SK-N-SH treated with all-trans-retinoic acid at 6 μM for 48 hours (cell line): ENCODE measurements at regions not wholly inside any gene's neighbourhood (a gene's known extent, or its start where the extent isn't known, plus 50 kb on each side); places are given as distances from the start of the nearest gene placed in this dataset.

ENCODE experiments used
- ATAC-seq: fragments of 200-7000 bp; cut with Tn5 transposase; 3 replicates; pipeline ENCODE4 v1.9.1; 2020; ENCODE audit warnings: mild to moderate bottlenecking, moderate library complexity
- ARNTL ChIP-seq: fragments of 450-650 bp; formaldehyde crosslinking; IDR thresholded peaks from 2 replicates; pipeline ENCODE4 v1.5.0; 2020; ENCODE audit warnings: low read depth, mild to moderate bottlenecking, moderate library complexity, borderline replicate concordance
- CSDC2 ChIP-seq: fragments of 250-450 bp; sonication (Bioruptor Pico); IDR thresholded peaks from 2 replicates; pipeline ENCODE4 v1.5.0; 2020; ENCODE audit warnings: mild to moderate bottlenecking, moderate library complexity
- CSRNP3 ChIP-seq: fragments of 250-450 bp; sonication (Bioruptor Pico); IDR thresholded peaks from 2 replicates; pipeline ENCODE4 v1.5.1; 2021; ENCODE audit warnings: mild to moderate bottlenecking, moderate library complexity
- GLIS3 ChIP-seq: fragments of 250-450 bp; sonication (Bioruptor Pico); IDR thresholded peaks from 2 replicates; pipeline ENCODE4 v1.5.0; 2020; ENCODE audit warnings: mild to moderate bottlenecking, moderate library complexity
- ISL1 ChIP-seq: fragments of 250-450 bp; sonication (Bioruptor Pico); IDR thresholded peaks from 2 replicates; pipeline ENCODE4 v2.1.2; 2022; ENCODE audit warnings: mild to moderate bottlenecking, moderate library complexity
- OSR1 ChIP-seq: fragments of 250-450 bp; sonication (Bioruptor Pico); IDR thresholded peaks from 2 replicates; pipeline ENCODE4 v1.8.0; 2022; ENCODE audit warnings: moderate library complexity, mild to moderate bottlenecking, inconsistent platforms
- PPARA ChIP-seq: fragments of 250-450 bp; sonication (Bioruptor Pico); IDR thresholded peaks from 2 replicates; pipeline ENCODE4 v1.5.0; 2020; ENCODE audit warnings: mild to moderate bottlenecking, borderline replicate concordance
- RARB ChIP-seq: fragments of 250-450 bp; sonication (Bioruptor Pico); IDR thresholded peaks from 2 replicates; pipeline ENCODE4 v1.8.0; 2021; ENCODE audit warnings: mild to moderate bottlenecking, moderate library complexity
- SNAI2 ChIP-seq: fragments of 250-450 bp; sonication (Bioruptor Pico); IDR thresholded peaks from 2 replicates; pipeline ENCODE4 v1.5.0; 2020; ENCODE audit warnings: mild to moderate bottlenecking, moderate library complexity
- TCF4 ChIP-seq: fragments of 250-450 bp; sonication (Bioruptor Pico); IDR thresholded peaks from 2 replicates; pipeline ENCODE4 v1.8.0; 2021; ENCODE audit warnings: mild to moderate bottlenecking, moderate library complexity, borderline replicate concordance
- TOX ChIP-seq: fragments of 250-450 bp; sonication (Bioruptor Pico); IDR thresholded peaks from 2 replicates; pipeline ENCODE4 v1.8.0; 2021; ENCODE audit warnings: mild to moderate bottlenecking, moderate library complexity, borderline replicate concordance
- TSHZ2 ChIP-seq: fragments of 250-450 bp; sonication (Bioruptor Pico); IDR thresholded peaks from 2 replicates; pipeline ENCODE4 v1.5.0; 2020; ENCODE audit warnings: mild to moderate bottlenecking, moderate library complexity
- ZC3H10 ChIP-seq: fragments of 250-450 bp; sonication (Bioruptor Pico); IDR thresholded peaks from 2 replicates; pipeline ENCODE4 v1.5.1; 2021; ENCODE audit warnings: mild to moderate bottlenecking, moderate library complexity
- ZFP30 ChIP-seq: fragments of 450-650 bp; formaldehyde crosslinking; IDR thresholded peaks from 2 replicates; pipeline ENCODE4 v1.5.0; 2022; ENCODE audit warnings: mild to moderate bottlenecking, moderate library complexity
- ZNF565 ChIP-seq: fragments of 450-650 bp; formaldehyde crosslinking; conservative IDR thresholded peaks from 2 replicates; pipeline ENCODE4 v1.5.0; 2020; ENCODE audit warnings: low read depth, mild to moderate bottlenecking, moderate library complexity
- ZNF70 ChIP-seq: fragments of 450-650 bp; formaldehyde crosslinking; IDR thresholded peaks from 2 replicates; pipeline ENCODE4 v1.5.0; 2020; ENCODE audit warnings: mild to moderate bottlenecking, moderate library complexity
- ZNF8 ChIP-seq: fragments of 450-650 bp; formaldehyde crosslinking; IDR thresholded peaks from 2 replicates; pipeline ENCODE4 v1.5.0; 2020; ENCODE audit warnings: mild to moderate bottlenecking, moderate library complexity
- TF ChIP-seq, protein P1 (sequence below): fragments of 250-450 bp; sonication (Bioruptor Pico); IDR thresholded peaks from 2 replicates; pipeline ENCODE4 v1.8.0; 2020; ENCODE audit warnings: mild to moderate bottlenecking, moderate library complexity, borderline replicate concordance
- TF ChIP-seq, protein P2 (sequence below): fragments of 250-450 bp; sonication (Bioruptor Pico); IDR thresholded peaks from 2 replicates; pipeline ENCODE4 v1.5.1; 2020; ENCODE audit warnings: low read depth, mild to moderate bottlenecking, moderate library complexity

GRCh38 chr13:80605011-80605410 is 264.1 kb upstream of the SPRY2 start:
- no peak for TF ChIP-seq OSR1 (CRISPR knock-in tag)
- TF ChIP-seq SNAI2: no peak
- no peak for TF ChIP-seq TSHZ2
- TF ChIP-seq ISL1 (CRISPR knock-in tag): no peak
- no peak for TF ChIP-seq ZNF70 (CRISPR knock-in tag)
- TF ChIP-seq ARNTL (CRISPR knock-in tag): no peak
- no peak for TF ChIP-seq GLIS3 (CRISPR knock-in tag)
- TF ChIP-seq RARB (CRISPR knock-in tag): no peak
- TF ChIP-seq, protein P1, sequence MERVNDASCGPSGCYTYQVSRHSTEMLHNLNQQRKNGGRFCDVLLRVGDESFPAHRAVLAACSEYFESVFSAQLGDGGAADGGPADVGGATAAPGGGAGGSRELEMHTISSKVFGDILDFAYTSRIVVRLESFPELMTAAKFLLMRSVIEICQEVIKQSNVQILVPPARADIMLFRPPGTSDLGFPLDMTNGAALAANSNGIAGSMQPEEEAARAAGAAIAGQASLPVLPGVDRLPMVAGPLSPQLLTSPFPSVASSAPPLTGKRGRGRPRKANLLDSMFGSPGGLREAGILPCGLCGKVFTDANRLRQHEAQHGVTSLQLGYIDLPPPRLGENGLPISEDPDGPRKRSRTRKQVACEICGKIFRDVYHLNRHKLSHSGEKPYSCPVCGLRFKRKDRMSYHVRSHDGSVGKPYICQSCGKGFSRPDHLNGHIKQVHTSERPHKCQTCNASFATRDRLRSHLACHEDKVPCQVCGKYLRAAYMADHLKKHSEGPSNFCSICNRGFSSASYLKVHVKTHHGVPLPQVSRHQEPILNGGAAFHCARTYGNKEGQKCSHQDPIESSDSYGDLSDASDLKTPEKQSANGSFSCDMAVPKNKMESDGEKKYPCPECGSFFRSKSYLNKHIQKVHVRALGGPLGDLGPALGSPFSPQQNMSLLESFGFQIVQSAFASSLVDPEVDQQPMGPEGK (CRISPR knock-in tag): no peak
- no peak for TF ChIP-seq CSDC2 (CRISPR knock-in tag)
- TF ChIP-seq, protein P2, sequence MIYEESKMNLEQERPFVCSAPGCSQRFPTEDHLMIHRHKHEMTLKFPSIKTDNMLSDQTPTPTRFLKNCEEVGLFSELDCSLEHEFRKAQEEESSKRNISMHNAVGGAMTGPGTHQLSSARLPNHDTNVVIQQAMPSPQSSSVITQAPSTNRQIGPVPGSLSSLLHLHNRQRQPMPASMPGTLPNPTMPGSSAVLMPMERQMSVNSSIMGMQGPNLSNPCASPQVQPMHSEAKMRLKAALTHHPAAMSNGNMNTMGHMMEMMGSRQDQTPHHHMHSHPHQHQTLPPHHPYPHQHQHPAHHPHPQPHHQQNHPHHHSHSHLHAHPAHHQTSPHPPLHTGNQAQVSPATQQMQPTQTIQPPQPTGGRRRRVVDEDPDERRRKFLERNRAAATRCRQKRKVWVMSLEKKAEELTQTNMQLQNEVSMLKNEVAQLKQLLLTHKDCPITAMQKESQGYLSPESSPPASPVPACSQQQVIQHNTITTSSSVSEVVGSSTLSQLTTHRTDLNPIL: no peak
- TF ChIP-seq TCF4 (CRISPR knock-in tag): no peak
- no peak for TF ChIP-seq CSRNP3 (CRISPR knock-in tag)
- no peak for TF ChIP-seq ZFP30
- TF ChIP-seq ZNF565 (CRISPR knock-in tag): no peak
- no peak for TF ChIP-seq TOX (CRISPR knock-in tag)
- ATAC-seq: no peak

GRCh38 chr13:80604098-80604497 is 263.2 kb upstream of the SPRY2 start:
- ATAC-seq: no peak
- TF ChIP-seq PPARA (CRISPR knock-in tag): no peak
- no peak for TF ChIP-seq ZC3H10 (CRISPR knock-in tag)
- TF ChIP-seq ZFP30: no peak

- no peak for ATAC-seq
- TF ChIP-seq ZNF565 (CRISPR knock-in tag) (no peak), ARNTL (CRISPR knock-in tag) (no peak), CSDC2 (CRISPR knock-in tag) (no peak), OSR1 (CRISPR knock-in tag) (no peak), ZNF8 (CRISPR knock-in tag) (no peak), ZNF70 (CRISPR knock-in tag) (no peak), PPARA (CRISPR knock-in tag) (no peak)
- TF ChIP-seq, protein P2: no peak
Measured at GRCh38 chr13:80603351-80603750, 262.4 kb upstream of the SPRY2 start.

GRCh38 chr13:80599765-80600164 is 258.8 kb upstream of the SPRY2 start:
- TF ChIP-seq TOX (CRISPR knock-in tag): no peak
- TF ChIP-seq ZC3H10 (CRISPR knock-in tag): no peak
- TF ChIP-seq, protein P2: no peak
- TF ChIP-seq, protein P1 (CRISPR knock-in tag): no peak
- TF ChIP-seq, all 23 proteins: peak for 0
- ATAC-seq: no peak
